NCI-H2107 treated with DMSO at 0.1 percent for 48 hours (cell line): ENCODE measurements at regions not wholly inside any gene's neighbourhood (a gene's known extent, or its start where the extent isn't known, plus 50 kb on each side); places are given as distances from the start of the nearest gene placed in this dataset.
A peak's percentile ranks its signal among the peaks of the same experiment; 100 is the strongest.

Source experiments
- DNase-seq: peaks from one replicate; lab custom pipeline; 2025; ENCODE audit not compliant: unreplicated experiment; lab: John Stamatoyannopoulos, UW

GRCh38 chr15:100703032-100703578, 100.7 kb downstream of the ASB7 start:
- no peak for DNase-seq

- no peak for DNase-seq
Observed at GRCh38 chr15:100703671-100704070, 101.3 kb downstream of the ASB7 start.

GRCh38 chr15:100704281-100705055, 102.1 kb downstream of the ASB7 start:
- no peak for DNase-seq

GRCh38 chr15:100705065-100705464, 102.7 kb downstream of the ASB7 start:
- DNase-seq = no peak

- DNase-seq = no peak
Observed at GRCh38 chr15:100705841-100706240, 103.5 kb downstream of the ASB7 start.

GRCh38 chr15:100707229-100707628, 104.8 kb downstream of the ASB7 start:
- DNase-seq = no peak

GRCh38 chr15:100708916-100709315, 106.5 kb downstream of the ASB7 start:
- DNase-seq = no peak

GRCh38 chr15:100710222-100710621, 107.8 kb downstream of the ASB7 start:
- DNase-seq = no peak

GRCh38 chr15:100710744-100711515, 108.5 kb downstream of the ASB7 start:
- no peak for DNase-seq

GRCh38 chr15:100711516-100712021, 109.2 kb downstream of the ASB7 start:
- no peak for DNase-seq

GRCh38 chr15:100712226-100712625, 109.8 kb downstream of the ASB7 start:
- DNase-seq = no peak

- no peak for DNase-seq
Observed at GRCh38 chr15:100713163-100713867, 110.9 kb downstream of the ASB7 start.

- DNase-seq = no peak
Observed at GRCh38 chr15:100714034-100714748, 111.8 kb downstream of the ASB7 start.

GRCh38 chr15:100714749-100715342, 112.5 kb downstream of the ASB7 start:
- peak; percentile 4 for DNase-seq

GRCh38 chr15:100715571-100716455, 113.4 kb downstream of the ASB7 start:
- no peak for DNase-seq

GRCh38 chr15:100716456-100717085, 114.2 kb downstream of the ASB7 start:
- no peak for DNase-seq

- no peak for DNase-seq
Observed at GRCh38 chr15:100717596-100717995, 115.2 kb downstream of the ASB7 start.

- no peak for DNase-seq
Observed at GRCh38 chr15:100718075-100718980, 115.9 kb downstream of the ASB7 start.
